HepG2 (cell line): ENCODE measurements at regions not wholly inside any gene's neighbourhood (a gene's known extent, or its start where the extent isn't known, plus 50 kb on each side); places are given as distances from the start of the nearest gene placed in this dataset.

Experiments
- AKAP8 ChIP-seq: sonication (generic); formaldehyde crosslinking; IDR thresholded peaks from 2 replicates; pipeline ENCODE4 v1.5.1; 2020; ENCODE audit warnings: mild to moderate bottlenecking, missing genetic modification reagents
- FOXJ3 ChIP-seq: sonication (generic); formaldehyde crosslinking; IDR thresholded peaks from 2 replicates; pipeline ENCODE4 v1.4.0; 2020; ENCODE audit warnings: missing genetic modification reagents, mild to moderate bottlenecking, borderline replicate concordance
- FOXK1 ChIP-seq: sonication (generic); formaldehyde crosslinking; IDR thresholded peaks from 2 replicates; pipeline ENCODE4 v1.4.0; 2020; ENCODE audit warnings: low read depth, missing genetic modification reagents, borderline replicate concordance
- HMG20A ChIP-seq: IDR thresholded peaks from 2 replicates; pipeline ENCODE4 v1.6.1; 2016; ENCODE audit warnings: borderline replicate concordance
- HOXA7 ChIP-seq: sonication (generic); formaldehyde crosslinking; IDR thresholded peaks from 2 replicates; pipeline ENCODE4 v1.8.1; 2022; ENCODE audit warnings: mild to moderate bottlenecking, missing genetic modification reagents, moderate library complexity
- MXI1 ChIP-seq: IDR thresholded peaks from 3 replicates; pipeline ENCODE4 v1.6.1; 2012; ENCODE audit warnings: low read depth, low read length, inconsistent platforms, borderline replicate concordance
- POLR2AphosphoS5 ChIP-seq: IDR thresholded peaks from 2 replicates; pipeline ENCODE4 v1.6.1; 2012; ENCODE audit warnings: low read depth, low read length
- RXRA ChIP-seq: sonication (generic); formaldehyde crosslinking; IDR thresholded peaks from 2 replicates; pipeline ENCODE4 v1.5.1; 2020; ENCODE audit warnings: missing genetic modification reagents
- SCMH1 ChIP-seq: sonication (generic); formaldehyde crosslinking; IDR thresholded peaks from 2 replicates; pipeline ENCODE4 v1.9.0; 2021; ENCODE audit warnings: missing genetic modification reagents, mild to moderate bottlenecking, borderline replicate concordance
- SKI ChIP-seq: fragments of 450-650 bp; IDR thresholded peaks from one replicate; pipeline ENCODE4 v1.6.1; 2018; ENCODE audit warnings: mild to moderate bottlenecking; ENCODE audit not compliant: partially characterized antibody
- TBX2 ChIP-seq: sonication (generic); formaldehyde crosslinking; IDR thresholded peaks from 2 replicates; pipeline ENCODE4 v1.5.0; 2020; ENCODE audit warnings: missing genetic modification reagents, mild to moderate bottlenecking, borderline replicate concordance
- ZNF343 ChIP-seq: sonication (generic); formaldehyde crosslinking; IDR thresholded peaks from 2 replicates; pipeline ENCODE4 v1.4.0; 2020; ENCODE audit warnings: mild to moderate bottlenecking, missing genetic modification reagents
- ZNF546 ChIP-seq: sonication (generic); formaldehyde crosslinking; conservative IDR thresholded peaks from 2 replicates; pipeline ENCODE4 v1.8.1; 2023; ENCODE audit warnings: mild to moderate bottlenecking, missing genetic modification reagents
- ZNF598 ChIP-seq: sonication (generic); formaldehyde crosslinking; IDR thresholded peaks from 2 replicates; pipeline ENCODE4 v1.5.1; 2020; ENCODE audit warnings: mild to moderate bottlenecking, missing genetic modification reagents, borderline replicate concordance
- TF ChIP-seq, protein P1 (sequence below): sonication (generic); formaldehyde crosslinking; IDR thresholded peaks from 2 replicates; pipeline ENCODE4 v1.4.0; 2020; ENCODE audit warnings: missing genetic modification reagents
- TF ChIP-seq, protein P2 (sequence below), 2 experiments: IDR thresholded peaks; 2 replicates each; pipeline ENCODE4 v1.6.1; 2011 to 2012; ENCODE audit warnings: low read length in 2 of 2, borderline replicate concordance in 1 of 2, low read depth in 1 of 2, mild to moderate bottlenecking in 1 of 2, moderate library complexity in 1 of 2
- TF ChIP-seq, protein P3 (sequence below): sonication (generic); formaldehyde crosslinking; conservative IDR thresholded peaks from 2 replicates; pipeline ENCODE4 v1.8.0; 2022; ENCODE audit warnings: mild to moderate bottlenecking, moderate library complexity, missing genetic modification reagents
- TF ChIP-seq, protein P4 (sequence below): sonication (generic); formaldehyde crosslinking; IDR thresholded peaks from 2 replicates; pipeline ENCODE4 v1.4.0; 2020; ENCODE audit warnings: missing genetic modification reagents

DNA sequence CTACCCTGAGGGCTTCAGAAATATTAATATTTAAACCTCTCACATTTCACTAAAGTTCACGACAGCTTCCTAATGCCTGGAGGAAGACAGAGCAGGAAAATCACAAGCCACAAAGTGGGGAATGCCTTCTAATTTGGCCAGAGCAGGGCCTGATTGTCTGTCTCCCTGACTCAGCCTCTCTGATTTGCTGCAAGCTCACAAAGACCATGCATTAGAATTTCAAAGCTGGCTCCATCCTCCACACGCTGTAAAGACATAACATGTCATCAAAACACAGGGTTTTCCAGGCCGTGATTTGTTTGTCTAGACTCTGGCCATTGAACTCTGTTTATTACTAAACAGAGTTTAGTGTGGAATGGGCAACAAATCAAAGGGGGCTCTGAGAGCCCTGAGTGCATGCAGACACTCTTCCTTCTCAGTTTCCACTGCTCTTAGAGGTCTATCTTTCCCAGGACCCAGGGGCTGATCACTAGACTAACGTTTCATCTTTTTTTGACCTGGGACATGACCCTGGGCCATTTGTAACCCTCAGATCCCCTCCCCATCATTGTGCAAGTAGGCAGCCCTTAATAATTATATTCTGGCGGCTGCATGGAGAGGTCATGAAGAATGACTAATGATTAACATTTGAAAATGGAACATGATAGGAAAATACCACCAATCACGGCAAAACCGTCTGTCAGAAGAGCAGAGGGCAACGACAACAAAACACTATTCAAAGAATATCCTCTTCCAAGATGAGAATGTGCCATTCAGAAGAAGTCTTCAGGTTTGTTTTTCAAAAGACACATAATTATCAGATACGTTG is 140.2 kb downstream of the ENC1 start (continued):
- TF ChIP-seq, protein P1, sequence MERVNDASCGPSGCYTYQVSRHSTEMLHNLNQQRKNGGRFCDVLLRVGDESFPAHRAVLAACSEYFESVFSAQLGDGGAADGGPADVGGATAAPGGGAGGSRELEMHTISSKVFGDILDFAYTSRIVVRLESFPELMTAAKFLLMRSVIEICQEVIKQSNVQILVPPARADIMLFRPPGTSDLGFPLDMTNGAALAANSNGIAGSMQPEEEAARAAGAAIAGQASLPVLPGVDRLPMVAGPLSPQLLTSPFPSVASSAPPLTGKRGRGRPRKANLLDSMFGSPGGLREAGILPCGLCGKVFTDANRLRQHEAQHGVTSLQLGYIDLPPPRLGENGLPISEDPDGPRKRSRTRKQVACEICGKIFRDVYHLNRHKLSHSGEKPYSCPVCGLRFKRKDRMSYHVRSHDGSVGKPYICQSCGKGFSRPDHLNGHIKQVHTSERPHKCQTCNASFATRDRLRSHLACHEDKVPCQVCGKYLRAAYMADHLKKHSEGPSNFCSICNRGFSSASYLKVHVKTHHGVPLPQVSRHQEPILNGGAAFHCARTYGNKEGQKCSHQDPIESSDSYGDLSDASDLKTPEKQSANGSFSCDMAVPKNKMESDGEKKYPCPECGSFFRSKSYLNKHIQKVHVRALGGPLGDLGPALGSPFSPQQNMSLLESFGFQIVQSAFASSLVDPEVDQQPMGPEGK (CRISPR knock-in tag) = peak; percentile 91
- TF ChIP-seq, protein P2, sequence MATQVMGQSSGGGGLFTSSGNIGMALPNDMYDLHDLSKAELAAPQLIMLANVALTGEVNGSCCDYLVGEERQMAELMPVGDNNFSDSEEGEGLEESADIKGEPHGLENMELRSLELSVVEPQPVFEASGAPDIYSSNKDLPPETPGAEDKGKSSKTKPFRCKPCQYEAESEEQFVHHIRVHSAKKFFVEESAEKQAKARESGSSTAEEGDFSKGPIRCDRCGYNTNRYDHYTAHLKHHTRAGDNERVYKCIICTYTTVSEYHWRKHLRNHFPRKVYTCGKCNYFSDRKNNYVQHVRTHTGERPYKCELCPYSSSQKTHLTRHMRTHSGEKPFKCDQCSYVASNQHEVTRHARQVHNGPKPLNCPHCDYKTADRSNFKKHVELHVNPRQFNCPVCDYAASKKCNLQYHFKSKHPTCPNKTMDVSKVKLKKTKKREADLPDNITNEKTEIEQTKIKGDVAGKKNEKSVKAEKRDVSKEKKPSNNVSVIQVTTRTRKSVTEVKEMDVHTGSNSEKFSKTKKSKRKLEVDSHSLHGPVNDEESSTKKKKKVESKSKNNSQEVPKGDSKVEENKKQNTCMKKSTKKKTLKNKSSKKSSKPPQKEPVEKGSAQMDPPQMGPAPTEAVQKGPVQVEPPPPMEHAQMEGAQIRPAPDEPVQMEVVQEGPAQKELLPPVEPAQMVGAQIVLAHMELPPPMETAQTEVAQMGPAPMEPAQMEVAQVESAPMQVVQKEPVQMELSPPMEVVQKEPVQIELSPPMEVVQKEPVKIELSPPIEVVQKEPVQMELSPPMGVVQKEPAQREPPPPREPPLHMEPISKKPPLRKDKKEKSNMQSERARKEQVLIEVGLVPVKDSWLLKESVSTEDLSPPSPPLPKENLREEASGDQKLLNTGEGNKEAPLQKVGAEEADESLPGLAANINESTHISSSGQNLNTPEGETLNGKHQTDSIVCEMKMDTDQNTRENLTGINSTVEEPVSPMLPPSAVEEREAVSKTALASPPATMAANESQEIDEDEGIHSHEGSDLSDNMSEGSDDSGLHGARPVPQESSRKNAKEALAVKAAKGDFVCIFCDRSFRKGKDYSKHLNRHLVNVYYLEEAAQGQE (IDR thresholded peaks at IDR 0.05; ENCODE audit: borderline replicate concordance in 1 of 2, low read depth in 1 of 2, low read length in 2 of 2) = 0 out of 4 replicates have a peak, but pooled peaks of 1 of the 2 experiments have one; percentile 40
- TF ChIP-seq FOXJ3 (CRISPR knock-in tag) = peak; percentile 79; the same call in 1 of the 2 replicates
- peak; percentile 94 for TF ChIP-seq HMG20A
- peak; percentile 87 for TF ChIP-seq FOXK1
- no peak for TF ChIP-seq ZNF546 (CRISPR knock-in tag)
- peak; percentile 66; the same call in 1 of the 2 replicates for TF ChIP-seq POLR2AphosphoS5
- no peak for TF ChIP-seq ZNF343 (CRISPR knock-in tag)
- no peak for TF ChIP-seq ZNF598 (CRISPR knock-in tag)
- TF ChIP-seq, protein P3, sequence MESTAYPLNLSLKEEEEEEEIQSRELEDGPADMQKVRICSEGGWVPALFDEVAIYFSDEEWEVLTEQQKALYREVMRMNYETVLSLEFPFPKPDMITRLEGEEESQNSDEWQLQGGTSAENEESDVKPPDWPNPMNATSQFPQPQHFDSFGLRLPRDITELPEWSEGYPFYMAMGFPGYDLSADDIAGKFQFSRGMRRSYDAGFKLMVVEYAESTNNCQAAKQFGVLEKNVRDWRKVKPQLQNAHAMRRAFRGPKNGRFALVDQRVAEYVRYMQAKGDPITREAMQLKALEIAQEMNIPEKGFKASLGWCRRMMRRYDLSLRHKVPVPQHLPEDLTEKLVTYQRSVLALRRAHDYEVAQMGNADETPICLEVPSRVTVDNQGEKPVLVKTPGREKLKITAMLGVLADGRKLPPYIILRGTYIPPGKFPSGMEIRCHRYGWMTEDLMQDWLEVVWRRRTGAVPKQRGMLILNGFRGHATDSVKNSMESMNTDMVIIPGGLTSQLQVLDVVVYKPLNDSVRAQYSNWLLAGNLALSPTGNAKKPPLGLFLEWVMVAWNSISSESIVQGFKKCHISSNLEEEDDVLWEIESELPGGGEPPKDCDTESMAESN (CRISPR knock-in tag) = peak; percentile 68; the same call in 1 of the 2 replicates
- TF ChIP-seq SKI = peak; percentile 92
- TF ChIP-seq TBX2 (CRISPR knock-in tag) = peak; percentile 90
- TF ChIP-seq RXRA (CRISPR knock-in tag) = peak; percentile 89; the same call in 1 of the 2 replicates
- no peak for TF ChIP-seq SCMH1 (CRISPR knock-in tag)
- TF ChIP-seq MXI1 = peak; percentile 55; the same call in 1 of the 3 replicates
- no peak for TF ChIP-seq AKAP8
- TF ChIP-seq, protein P4, sequence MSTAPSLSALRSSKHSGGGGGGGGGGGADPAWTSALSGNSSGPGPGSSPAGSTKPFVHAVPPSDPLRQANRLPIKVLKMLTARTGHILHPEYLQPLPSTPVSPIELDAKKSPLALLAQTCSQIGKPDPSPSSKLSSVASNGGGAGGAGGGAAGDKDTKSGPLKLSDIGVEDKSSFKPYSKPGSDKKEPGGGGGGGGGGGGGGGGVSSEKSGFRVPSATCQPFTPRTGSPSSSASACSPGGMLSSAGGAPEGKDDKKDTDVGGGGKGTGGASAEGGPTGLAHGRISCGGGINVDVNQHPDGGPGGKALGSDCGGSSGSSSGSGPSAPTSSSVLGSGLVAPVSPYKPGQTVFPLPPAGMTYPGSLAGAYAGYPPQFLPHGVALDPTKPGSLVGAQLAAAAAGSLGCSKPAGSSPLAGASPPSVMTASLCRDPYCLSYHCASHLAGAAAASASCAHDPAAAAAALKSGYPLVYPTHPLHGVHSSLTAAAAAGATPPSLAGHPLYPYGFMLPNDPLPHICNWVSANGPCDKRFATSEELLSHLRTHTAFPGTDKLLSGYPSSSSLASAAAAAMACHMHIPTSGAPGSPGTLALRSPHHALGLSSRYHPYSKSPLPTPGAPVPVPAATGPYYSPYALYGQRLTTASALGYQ (CRISPR knock-in tag) = peak; percentile 88; the same call in 1 of the 2 replicates
- no peak for TF ChIP-seq HOXA7 (CRISPR knock-in tag)
